Motor neuron (in vitro differentiated cells): ENCODE measurements at regions not wholly inside any gene's neighbourhood (a gene's known extent, or its start where the extent isn't known, plus 50 kb on each side); places are given as distances from the start of the nearest gene placed in this dataset.
A peak's percentile ranks its signal among the peaks of the same experiment; 100 is the strongest.

Experiments
- ATAC-seq, 8 experiments: fragments of 200-7000 bp; cut with Tn5 transposase; replicated peaks in 6 of 8; 2 replicates each; pipeline ENCODE4 v1.8.0; 2021; ENCODE audit warnings: mild to moderate bottlenecking in 8 of 8, moderate library complexity in 8 of 8
- H3K27ac ChIP-seq, 2 donors: fragments of 250-450 bp; sonication (Bioruptor Pico); 2 replicates each; pipeline ENCODE4 v1.9.0; 2021; ENCODE audit warnings: antibody characterized with exemption in 2 of 2, mild to moderate bottlenecking in 2 of 2, moderate library complexity in 1 of 2
- H3K4me1 ChIP-seq, 2 donors: fragments of 250-450 bp; sonication (Bioruptor Pico); replicated peaks in 1 of 2; 2 replicates each; pipeline ENCODE4 v1.6.1; 2021; ENCODE audit warnings: antibody characterized with exemption in 2 of 2, mild to moderate bottlenecking in 2 of 2, moderate library complexity in 1 of 2
- H3K4me3 ChIP-seq, 5 donors: fragments of 250-450 bp; sonication (Bioruptor Pico); 2 replicates each; pipeline ENCODE4 v1.9.0; 2021; ENCODE audit warnings: antibody characterized with exemption in 5 of 5, mild to moderate bottlenecking in 5 of 5, moderate library complexity in 4 of 5
- WGBS, 10 experiments: fragments of 450-650 bp; shearing (Covaris generic); methylation state at CpG; one replicate each; pipeline ENCODE4 v1.0.0; 2022; 5-methylcytosine and 5-hydroxymethylcytosine counted together
- in situ Hi-C, 9 experiments: fragments of 400-800 bp; cut with MboI; loops; one replicate each; pipeline ENCODE4 v1.15.0; 2021; ENCODE audit warnings: low sequenced_read_pairs in 9 of 9, low pct_unique_long_range_greater_than_20kb in 2 of 9; ENCODE audit not compliant: unreplicated experiment in 9 of 9

GRCh38 chr14:89598548-89599186 is 181.6 kb upstream of the FOXN3 start:
- H3K4me3 ChIP-seq, result no peak overlapping the region
- H3K4me1 ChIP-seq, result no peaks in the 10 kb centered on the region
- H3K27ac ChIP-seq, result no peak overlapping the region
- WGBS, 10 experiments, result 55 to 100% (median 90%) methylated on average over 1 to 2 of the region's 2 CpGs
- in situ Hi-C loops, result no loop called here
- no peak for ATAC-seq

- no peak overlapping the region for H3K27ac ChIP-seq
- in situ Hi-C loops, result no loop called here
- H3K4me3 ChIP-seq, result no peak overlapping the region
- no peaks in the 10 kb centered on the region for H3K4me1 ChIP-seq
- ATAC-seq, result no peak
These were observed 175.9 kb upstream of the FOXN3 start for GRCh38 chr14:89592961-89593360.

- in situ Hi-C loops, result no loop called here
- 0 to 100% (median 74%) methylated on average over 1 to 8 of the region's 11 CpGs for WGBS, 10 experiments
- no peak for ATAC-seq
- no peak overlapping the region for H3K27ac ChIP-seq
- no peak overlapping the region for H3K4me3 ChIP-seq
- H3K4me1 ChIP-seq, result no peaks in the 10 kb centered on the region
These were observed 172.5 kb upstream of the FOXN3 start for GRCh38 chr14:89589400-89590118.

DNA sequence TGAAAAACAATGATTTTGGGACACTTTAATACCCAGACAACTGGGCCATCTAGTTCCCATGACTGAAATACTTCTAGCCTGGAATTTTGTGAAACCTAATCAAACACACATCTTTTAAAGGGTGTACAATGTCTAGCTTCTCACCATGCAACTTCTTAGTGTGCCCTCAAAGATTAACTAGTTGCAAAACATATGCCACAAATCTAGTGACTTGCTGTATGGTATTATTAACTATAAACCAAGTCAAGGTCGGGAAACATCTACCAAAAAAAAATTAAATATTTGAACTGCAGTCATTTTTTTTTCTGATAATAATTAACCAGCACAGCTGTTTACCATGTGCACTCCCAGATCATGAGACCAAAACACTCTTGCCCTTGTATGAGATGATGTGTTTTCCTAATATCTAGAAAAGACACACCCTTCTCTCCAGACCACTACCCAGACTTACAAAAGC is 171.8 kb upstream of the FOXN3 start:
- Histone ChIP-seq H3K27ac (no peak overlapping the region), H3K4me3 (no peak overlapping the region), H3K4me1 (no peaks in the 10 kb centered on the region)
- WGBS, 10 experiments, result 33 to 100% (median 71%) methylated on average over 1 of the region's 1 CpG; no CpG with 5 or more reads in 5 of the 10 experiments
- ATAC-seq, result peak in 1 of 8 experiments; percentile 34
- in situ Hi-C loops, result no loop called here

DNA sequence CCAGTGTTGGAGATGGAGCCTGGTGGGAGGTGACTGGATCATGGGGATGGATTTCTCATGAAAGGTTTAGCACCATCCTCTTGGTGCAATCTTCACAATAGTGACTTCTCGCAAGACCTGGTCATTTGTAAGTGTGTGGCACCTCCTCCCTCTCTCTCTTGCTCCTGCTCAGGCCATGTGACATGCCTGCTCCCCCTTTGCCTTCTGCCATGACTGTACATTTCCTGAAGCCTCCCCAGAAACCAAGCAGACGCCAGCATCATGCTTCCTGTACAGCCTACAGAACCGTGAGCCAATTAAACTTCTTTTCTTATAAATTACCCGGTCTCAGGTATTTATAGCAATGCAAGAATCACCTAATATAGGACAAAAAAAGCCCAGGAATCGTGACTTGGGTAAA is 171.0 kb upstream of the FOXN3 start:
- ATAC-seq, result no peak
- H3K4me1 ChIP-seq, result no peaks in the 10 kb centered on the region
- 75 to 100% (median 94%) methylated on average over 1 to 5 of the region's 5 CpGs; no CpG with 5 or more reads in 1 of the 10 experiments for WGBS, 10 experiments
- no peak overlapping the region for H3K4me3 ChIP-seq
- no peak overlapping the region for H3K27ac ChIP-seq
- in situ Hi-C loops, result no loop called here

GRCh38 chr14:89587136-89587420 is 170.0 kb upstream of the FOXN3 start:
- Histone ChIP-seq H3K4me3 (no peak overlapping the region), H3K4me1 (no peaks in the 10 kb centered on the region), H3K27ac (no peak overlapping the region)
- no peak for ATAC-seq
- WGBS, 10 experiments, result 79 to 100% (median 95%) methylated on average over 1 to 5 of the region's 5 CpGs; no CpG with 5 or more reads in 3 of the 10 experiments
- in situ Hi-C loops, result no loop called here

GRCh38 chr14:89586258-89587135 is 169.5 kb upstream of the FOXN3 start:
- in situ Hi-C loops, result no loop called here
- WGBS, 10 experiments, result 80 to 100% (median 86%) methylated on average over 1 to 5 of the region's 5 CpGs; no CpG with 5 or more reads in 1 of the 10 experiments
- Histone ChIP-seq H3K4me3 (no peak overlapping the region), H3K27ac (no peak overlapping the region), H3K4me1 (no peaks in the 10 kb centered on the region)
- ATAC-seq, result no peak

DNA sequence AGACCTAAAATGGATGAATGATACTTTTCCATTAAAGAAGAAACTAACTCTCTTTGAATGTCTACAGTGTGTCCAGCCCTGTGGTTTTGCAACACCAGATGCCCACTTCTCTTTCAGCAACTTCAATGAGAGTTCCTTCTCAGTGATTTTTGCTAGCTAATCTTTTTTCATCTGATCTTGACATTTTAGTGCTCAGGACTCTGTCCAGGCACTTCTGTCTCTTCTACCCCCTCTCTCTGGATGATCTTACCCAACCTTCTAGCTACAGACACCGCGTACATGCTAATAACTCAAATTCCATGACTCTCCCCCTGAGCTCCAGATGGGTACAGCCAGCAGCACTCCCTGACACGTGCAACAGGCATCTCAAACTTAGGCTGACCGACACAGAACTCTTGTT is 161.1 kb upstream of the FOXN3 start:
- WGBS, 10 experiments, result 50 to 100% (median 82%) methylated on average over 1 to 4 of the region's 4 CpGs; no CpG with 5 or more reads in 4 of the 10 experiments
- in situ Hi-C loops, result no loop called here
- peaks cover 6 to 17% of the 10 kb centered on the region in 2 donors for H3K4me1 ChIP-seq
- no peak overlapping the region for H3K27ac ChIP-seq
- no peak overlapping the region for H3K4me3 ChIP-seq
- ATAC-seq, result peak in 5 of 8 experiments; percentile 5 to 84 (median 73)

- ATAC-seq, result peak in 5 of 8 experiments; percentile 19 to 52 (median 40)
- Histone ChIP-seq H3K27ac (no peak overlapping the region), H3K4me3 (no peak overlapping the region), H3K4me1 (peaks cover 6 to 17% of the 10 kb centered on the region in 2 donors)
- in situ Hi-C loops, result no loop called here
- 30 to 84% (median 55%) methylated on average over 2 to 7 of the region's 8 CpGs; no CpG with 5 or more reads in 2 of the 10 experiments for WGBS, 10 experiments
These were observed 159.9 kb upstream of the FOXN3 start for GRCh38 chr14:89576960-89577359.

DNA sequence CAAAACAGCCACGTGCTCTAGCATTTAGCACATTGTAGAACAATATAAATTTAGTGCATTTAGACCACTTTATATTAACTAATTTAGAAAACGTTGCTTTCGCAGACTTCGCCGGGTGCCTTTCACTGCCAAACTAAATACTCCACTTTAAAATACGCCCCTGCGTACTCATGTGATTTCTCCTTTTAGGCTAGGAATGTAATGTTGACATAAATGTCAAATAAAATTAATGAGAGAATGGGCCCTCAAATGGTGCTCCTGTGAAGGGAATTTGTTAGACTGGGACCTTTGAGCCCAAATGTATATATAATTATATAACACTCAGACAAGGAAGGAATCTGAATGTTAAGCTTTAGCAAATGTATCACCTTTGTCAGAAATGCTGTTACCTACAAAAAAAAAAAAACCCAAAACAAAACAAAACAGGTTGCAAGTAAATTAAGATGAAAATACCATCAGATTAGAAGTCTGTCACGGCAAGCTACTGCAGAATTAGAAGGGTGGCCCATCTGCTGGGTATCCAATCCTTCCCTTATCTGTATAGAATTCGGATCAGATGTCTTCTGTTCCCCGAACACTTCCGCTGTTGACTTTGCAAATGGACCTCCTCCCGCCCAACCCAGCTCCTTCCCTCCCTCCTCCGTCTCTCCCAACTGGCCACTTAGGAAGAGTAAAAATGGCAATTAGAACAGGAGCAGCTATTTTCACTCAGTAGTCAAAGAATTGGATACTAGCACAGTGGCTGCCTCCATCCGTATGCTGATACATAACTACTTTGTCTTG is 159.3 kb upstream of the FOXN3 start:
- Histone ChIP-seq H3K4me1 (peaks cover 6 to 17% of the 10 kb centered on the region in 2 donors), H3K27ac (no peak overlapping the region), H3K4me3 (no peak overlapping the region)
- 69 to 93% (median 80%) methylated on average over 2 to 14 of the region's 14 CpGs for WGBS, 10 experiments
- in situ Hi-C loops, result no loop called here
- ATAC-seq, result peak in 2 of 8 experiments; percentile 6 to 29

DNA sequence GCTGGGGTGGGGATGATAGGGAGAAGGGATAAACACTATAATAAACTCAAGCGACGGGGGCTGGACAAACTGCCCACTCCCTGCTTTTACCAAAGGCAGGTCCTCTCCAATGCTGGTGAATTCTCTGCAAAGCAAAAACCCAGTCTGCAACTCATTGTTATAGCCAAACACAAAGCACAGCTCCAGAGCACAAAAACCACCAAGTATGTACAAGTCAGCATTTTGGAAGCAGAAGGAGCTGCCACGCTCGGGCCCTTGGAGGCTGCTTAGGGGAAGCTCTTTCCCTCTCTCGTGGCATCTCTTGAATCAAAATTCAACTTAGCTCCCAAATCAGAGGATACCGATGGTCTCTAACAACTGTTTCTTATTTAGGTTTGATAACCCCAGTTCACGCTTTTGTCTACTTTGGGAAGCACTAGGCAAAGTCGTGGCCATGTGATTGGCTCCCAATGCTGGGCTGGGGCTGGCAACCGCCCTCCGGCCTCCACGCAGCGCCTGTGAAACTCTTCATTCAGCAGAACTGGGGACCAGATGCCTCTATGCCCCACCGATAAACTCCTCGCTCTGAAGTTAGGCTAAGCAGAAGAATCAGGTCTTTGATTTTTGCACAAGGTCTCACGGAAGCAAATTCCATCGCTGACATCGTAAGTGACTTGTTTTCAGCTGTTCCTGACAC is 158.5 kb upstream of the FOXN3 start:
- in situ Hi-C loops, result no loop called here
- no peak for ATAC-seq
- no peak overlapping the region for H3K27ac ChIP-seq
- 76 to 100% (median 94%) methylated on average over 1 to 15 of the region's 17 CpGs; no CpG with 5 or more reads in 2 of the 10 experiments for WGBS, 10 experiments
- H3K4me3 ChIP-seq, result no peak overlapping the region
- peaks cover 6 to 17% of the 10 kb centered on the region in 2 donors for H3K4me1 ChIP-seq

GRCh38 chr14:89574420-89574819 is 157.4 kb upstream of the FOXN3 start:
- no peak for ATAC-seq
- Histone ChIP-seq H3K27ac (no peak overlapping the region), H3K4me3 (no peak overlapping the region), H3K4me1 (peaks cover 6 to 17% of the 10 kb centered on the region in 2 donors)
- in situ Hi-C loops, result no loop called here
- WGBS, 10 experiments, result 56 to 100% (median 92%) methylated on average over 1 to 3 of the region's 4 CpGs; no CpG with 5 or more reads in 3 of the 10 experiments
